ENCODE measurements at regions not wholly inside any gene's neighbourhood (a gene's known extent, or its start where the extent isn't known, plus 50 kb on each side); places are given as distances from the start of the nearest gene placed in this dataset.

GRCh38 chr4:32022071-32022470 lies 1301.9 kb downstream of the PCDH7 start:
- no peak overlapping the region for H3K27ac Mint-ChIP-seq
- no peak for ATAC-seq (ENCODE audit: poor library complexity)

GRCh38 chr4:32025851-32026459 lies 1305.8 kb downstream of the PCDH7 start:
- no peaks in the 10 kb centered on the region for H3K4me1 Mint-ChIP-seq (ENCODE audit: low read depth)
- intact Hi-C loops (cut with DNase I, micrococcal nuclease), result no loop called here
- no peaks in the 10 kb centered on the region for H3K36me3 ChIP-seq (ENCODE audit: insufficient read depth, low read length)
- DNase-seq, result no peak
- no peak for TF ChIP-seq CTCF (IDR thresholded peaks at IDR 0.05)
- no peaks in the 10 kb centered on the region for H3K27me3 Mint-ChIP-seq
- H3K9me3 Mint-ChIP-seq, result peaks cover 16% of the 10 kb centered on the region
- H3K4me1 ChIP-seq (ENCODE audit: insufficient read depth, low read length), result no peaks in the 10 kb centered on the region
- ChIA-PET CTCF (no interaction called here), POLR2A (no interaction called here)
- no peak overlapping the region for H3K4me3 ChIP-seq (ENCODE audit: low read length)
- H3K27ac ChIP-seq (ENCODE audit: low read depth in 1 of 2, low read length in 2 of 2), result no peak overlapping the region
- H3K27me3 ChIP-seq (ENCODE audit: control insufficient read depth in 1 of 2, insufficient read depth in 2 of 2, low read length in 2 of 2), result no peaks in the 10 kb centered on the region
- no peak overlapping the region for H3K27ac Mint-ChIP-seq
- H3K4me3 Mint-ChIP-seq, result no peak overlapping the region
- ATAC-seq (ENCODE audit: poor library complexity), result no peak
- no peaks in the 10 kb centered on the region for H3K36me3 Mint-ChIP-seq (ENCODE audit: low read depth)
- H3K9me3 ChIP-seq (ENCODE audit: control insufficient read depth in 1 of 2, insufficient read depth in 1 of 2, low read length in 2 of 2), result peaks cover 0 to 2% of the 10 kb centered on the region in 2 experiments

More at GRCh38 chr4:32022071-32022470, 1301.9 kb downstream of the PCDH7 start:
- Histone ChIP-seq H3K36me3 (ENCODE audit: insufficient read depth, low read length) (no peaks in the 10 kb centered on the region), H3K27me3 (ENCODE audit: control insufficient read depth in 1 of 2, insufficient read depth in 2 of 2, low read length in 2 of 2) (no peaks in the 10 kb centered on the region), H3K4me3 (ENCODE audit: low read length) (no peak overlapping the region), H3K4me1 (ENCODE audit: insufficient read depth, low read length) (no peaks in the 10 kb centered on the region), H3K27ac (ENCODE audit: low read depth in 1 of 2, low read length in 2 of 2) (no peak overlapping the region), H3K9me3 (ENCODE audit: control insufficient read depth in 1 of 2, insufficient read depth in 1 of 2, low read length in 2 of 2) (peaks cover 0 to 6% of the 10 kb centered on the region in 2 experiments)
- ChIA-PET CTCF (no interaction called here), POLR2A (no interaction called here)
- Mint-ChIP-seq H3K4me1 (ENCODE audit: low read depth) (no peaks in the 10 kb centered on the region), H3K27me3 (no peaks in the 10 kb centered on the region), H3K36me3 (ENCODE audit: low read depth) (no peaks in the 10 kb centered on the region), H3K9me3 (peaks cover 14% of the 10 kb centered on the region), H3K4me3 (no peak overlapping the region)
- TF ChIP-seq CTCF (IDR thresholded peaks at IDR 0.05), result no peak
- no peak for DNase-seq
- intact Hi-C loops (cut with DNase I, micrococcal nuclease), result no loop called here

GRCh38 chr4:32030406-32030805 lies 1310.2 kb downstream of the PCDH7 start:
- Mint-ChIP-seq H3K27me3 (no peaks in the 10 kb centered on the region), H3K9me3 (peaks cover 13% of the 10 kb centered on the region), H3K4me3 (no peak overlapping the region), H3K4me1 (ENCODE audit: low read depth) (no peaks in the 10 kb centered on the region), H3K36me3 (ENCODE audit: low read depth) (no peaks in the 10 kb centered on the region), H3K27ac (no peak overlapping the region)
- Histone ChIP-seq H3K4me3 (ENCODE audit: low read length) (no peak overlapping the region), H3K27ac (ENCODE audit: low read depth in 1 of 2, low read length in 2 of 2) (no peak overlapping the region), H3K4me1 (ENCODE audit: insufficient read depth, low read length) (no peaks in the 10 kb centered on the region), H3K36me3 (ENCODE audit: insufficient read depth, low read length) (no peaks in the 10 kb centered on the region), H3K9me3 (ENCODE audit: control insufficient read depth in 1 of 2, insufficient read depth in 1 of 2, low read length in 2 of 2) (peaks cover 0 to 8% of the 10 kb centered on the region in 2 experiments), H3K27me3 (ENCODE audit: control insufficient read depth in 1 of 2, insufficient read depth in 2 of 2, low read length in 2 of 2) (no peaks in the 10 kb centered on the region)
- TF ChIP-seq CTCF (IDR thresholded peaks at IDR 0.05), result no peak
- DNase-seq, result no peak
- intact Hi-C loops (cut with DNase I, micrococcal nuclease), result no loop called here
- no peak for ATAC-seq (ENCODE audit: poor library complexity)
- POLR2A ChIA-PET, result no interaction called here
- CTCF ChIA-PET, result no interaction called here
